ENCODE measurements at regions not wholly inside any gene's neighbourhood (a gene's known extent, or its start where the extent isn't known, plus 50 kb on each side); places are given as distances from the start of the nearest gene placed in this dataset.

DNA sequence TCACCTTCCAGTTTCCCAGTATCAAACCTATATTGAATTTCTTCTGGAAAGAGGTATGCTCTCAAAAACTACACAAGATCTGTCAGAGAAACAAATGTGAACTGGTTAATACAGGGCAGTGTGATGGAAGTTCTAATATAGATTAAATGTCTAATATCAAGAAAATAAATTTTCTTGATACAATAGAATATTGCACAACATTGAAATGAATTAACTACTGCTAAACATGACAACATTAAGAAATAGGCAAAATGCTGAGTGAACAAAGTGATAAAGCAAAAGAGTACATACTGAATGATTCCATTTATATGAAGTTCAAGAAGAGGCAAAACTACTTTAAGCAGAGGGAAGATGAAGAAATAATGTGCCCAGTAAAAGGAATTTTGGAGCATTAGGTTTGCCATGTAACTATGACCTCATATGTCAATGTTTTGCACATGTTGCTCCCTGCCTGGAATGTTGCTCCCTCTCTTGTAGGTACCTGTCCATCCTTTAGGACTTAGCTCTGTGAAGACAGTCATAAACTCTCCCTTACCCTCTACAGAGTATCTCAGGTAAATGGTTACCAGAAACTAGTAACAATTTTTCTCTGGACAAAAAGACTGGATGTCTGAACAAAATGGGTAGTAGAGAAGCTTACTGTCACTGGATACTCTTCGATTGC, 339.0 kb downstream of the RAD51AP2 start:
- no peak overlapping the region for H3K27ac ChIP-seq (ENCODE audit: low read length)
- H2AFZ ChIP-seq (ENCODE audit: low read length), result no peak overlapping the region
- DNase-seq, result no peak
- H3K4me3 ChIP-seq (ENCODE audit: low read length), result no peak overlapping the region
- H4K20me1 ChIP-seq (ENCODE audit: insufficient read depth, low read depth, low read length), result no peaks in the 10 kb centered on the region
- no peak overlapping the region for H3K4me2 ChIP-seq (ENCODE audit: low read depth, low read length, poor library complexity, severe bottlenecking)
- no peaks in the 10 kb centered on the region for H3K27me3 ChIP-seq (ENCODE audit: low read length)
- peaks cover 9% of the 10 kb centered on the region for H3K4me1 ChIP-seq (ENCODE audit: low read length)
- no peaks in the 10 kb centered on the region for H3K9me2 ChIP-seq (replicated peaks; ENCODE audit: insufficient read depth, low read length)
- H3K9me3 ChIP-seq (ENCODE audit: low read length), result no peaks in the 10 kb centered on the region
- no peaks in the 10 kb centered on the region for H3K36me3 ChIP-seq (ENCODE audit: insufficient read depth, low read length)
- no peaks in the 10 kb centered on the region for H3K79me2 ChIP-seq (ENCODE audit: low read length)
- H3K9ac ChIP-seq (ENCODE audit: low read length), result no peak overlapping the region

DNA sequence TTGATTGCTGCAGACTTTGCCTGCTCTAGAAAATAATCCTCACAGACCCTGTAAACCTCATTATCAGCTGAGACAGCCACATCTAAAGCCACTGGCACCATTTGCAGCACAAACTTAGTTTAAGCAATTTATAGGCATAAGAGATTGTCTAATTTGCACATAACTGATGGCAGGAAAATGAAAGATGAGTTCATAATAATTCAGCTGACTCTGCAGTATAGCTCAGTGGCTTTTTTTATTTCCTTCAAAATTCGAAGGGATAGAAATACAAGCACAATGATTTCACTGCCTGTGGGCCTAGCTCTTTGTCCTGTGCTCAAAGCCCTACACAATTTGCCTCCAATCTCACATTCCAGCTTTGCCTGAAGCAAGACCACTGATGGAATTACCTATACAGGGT, 341.2 kb downstream of the RAD51AP2 start:
- H3K79me2 ChIP-seq (ENCODE audit: low read length), result no peaks in the 10 kb centered on the region
- no peak overlapping the region for H3K4me2 ChIP-seq (ENCODE audit: low read depth, low read length, poor library complexity, severe bottlenecking)
- H3K9ac ChIP-seq (ENCODE audit: low read length), result no peak overlapping the region
- no peaks in the 10 kb centered on the region for H3K9me2 ChIP-seq (replicated peaks; ENCODE audit: insufficient read depth, low read length)
- no peaks in the 10 kb centered on the region for H3K9me3 ChIP-seq (ENCODE audit: low read length)
- H3K27ac ChIP-seq (ENCODE audit: low read length), result no peak overlapping the region
- no peak for DNase-seq
- H3K27me3 ChIP-seq (ENCODE audit: low read length), result no peaks in the 10 kb centered on the region
- H3K4me3 ChIP-seq (ENCODE audit: low read length), result no peak overlapping the region
- H3K36me3 ChIP-seq (ENCODE audit: insufficient read depth, low read length), result no peaks in the 10 kb centered on the region
- H3K4me1 ChIP-seq (ENCODE audit: low read length), result peaks cover 9% of the 10 kb centered on the region
- H2AFZ ChIP-seq (ENCODE audit: low read length), result no peak overlapping the region
- H4K20me1 ChIP-seq (ENCODE audit: insufficient read depth, low read depth, low read length), result no peaks in the 10 kb centered on the region

DNA sequence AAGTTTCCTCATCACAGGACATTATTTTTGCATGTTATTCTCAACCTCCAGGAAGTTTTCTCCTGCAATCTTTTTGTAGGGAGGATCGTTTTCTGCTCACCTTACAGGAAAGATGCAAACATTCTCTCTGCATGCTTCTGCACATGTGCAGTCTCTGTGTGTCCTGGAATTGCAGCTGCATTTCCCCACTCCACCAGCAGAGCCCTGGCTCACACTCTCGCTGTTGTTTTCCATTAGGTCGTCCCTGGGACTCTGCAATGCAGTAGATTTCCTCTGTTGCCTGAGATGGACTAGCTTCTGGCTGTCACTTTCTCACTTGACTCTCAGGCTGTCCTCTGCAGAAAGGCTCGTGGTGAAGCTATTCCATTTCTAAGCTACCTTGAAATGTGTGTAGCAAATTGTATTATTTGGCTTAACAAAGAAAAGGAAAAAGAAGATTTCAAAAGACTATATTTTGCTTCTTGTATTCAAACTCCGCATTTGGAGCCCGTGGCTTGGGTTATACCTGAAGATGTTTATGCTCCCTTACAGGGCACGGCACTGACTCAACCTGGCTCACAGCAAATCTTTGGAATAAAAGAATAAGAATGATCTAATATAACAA, 346.7 kb downstream of the RAD51AP2 start:
- no peak overlapping the region for H3K4me2 ChIP-seq (ENCODE audit: low read depth, low read length, poor library complexity, severe bottlenecking)
- H3K9me3 ChIP-seq (ENCODE audit: low read length), result no peaks in the 10 kb centered on the region
- no peak overlapping the region for H3K9ac ChIP-seq (ENCODE audit: low read length)
- H4K20me1 ChIP-seq (ENCODE audit: insufficient read depth, low read depth, low read length), result no peaks in the 10 kb centered on the region
- H3K4me1 ChIP-seq (ENCODE audit: low read length), result peaks cover 17% of the 10 kb centered on the region
- H2AFZ ChIP-seq (ENCODE audit: low read length), result no peak overlapping the region
- no peaks in the 10 kb centered on the region for H3K27me3 ChIP-seq (ENCODE audit: low read length)
- H3K79me2 ChIP-seq (ENCODE audit: low read length), result no peaks in the 10 kb centered on the region
- peak; percentile 73 for DNase-seq
- H3K4me3 ChIP-seq (ENCODE audit: low read length), result no peak overlapping the region
- no peak overlapping the region for H3K27ac ChIP-seq (ENCODE audit: low read length)
- H3K36me3 ChIP-seq (ENCODE audit: insufficient read depth, low read length), result no peaks in the 10 kb centered on the region
- H3K9me2 ChIP-seq (replicated peaks; ENCODE audit: insufficient read depth, low read length), result no peaks in the 10 kb centered on the region

DNA sequence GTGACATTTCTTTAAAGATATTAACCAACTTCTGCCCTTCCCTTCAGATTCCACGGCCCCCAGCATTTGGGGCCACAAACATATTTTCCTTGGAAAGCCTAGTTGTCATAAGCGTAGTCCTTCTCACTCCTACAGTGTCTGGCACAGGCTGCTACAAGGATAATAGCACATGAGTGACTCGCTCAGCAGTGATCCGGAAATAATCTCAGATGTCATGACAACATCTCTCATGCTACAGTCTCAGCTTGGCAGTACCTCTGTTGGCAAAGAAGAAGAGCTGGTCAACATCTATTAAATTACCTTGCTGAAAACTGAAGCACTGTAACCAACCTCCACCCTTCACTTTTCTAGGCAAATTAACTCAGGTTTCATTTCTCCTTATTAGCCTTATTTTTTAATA, 351.7 kb downstream of the RAD51AP2 start:
- 0 out of 2 replicates have a peak overlapping the region, but pooled peaks have one; percentile 1 for H3K9ac ChIP-seq (ENCODE audit: low read length)
- H3K9me2 ChIP-seq (replicated peaks; ENCODE audit: insufficient read depth, low read length), result no peaks in the 10 kb centered on the region
- H3K27me3 ChIP-seq (ENCODE audit: low read length), result no peaks in the 10 kb centered on the region
- H2AFZ ChIP-seq (ENCODE audit: low read length), result no peak overlapping the region
- peaks cover 24% of the 10 kb centered on the region for H3K4me1 ChIP-seq (ENCODE audit: low read length)
- no peaks in the 10 kb centered on the region for H4K20me1 ChIP-seq (ENCODE audit: insufficient read depth, low read depth, low read length)
- H3K4me3 ChIP-seq (ENCODE audit: low read length), result peak overlapping the region; percentile 30
- H3K36me3 ChIP-seq (ENCODE audit: insufficient read depth, low read length), result no peaks in the 10 kb centered on the region
- no peak overlapping the region for H3K27ac ChIP-seq (ENCODE audit: low read length)
- H3K9me3 ChIP-seq (ENCODE audit: low read length), result no peaks in the 10 kb centered on the region
- H3K79me2 ChIP-seq (ENCODE audit: low read length), result no peaks in the 10 kb centered on the region
- DNase-seq, result peak; percentile 74
- H3K4me2 ChIP-seq (ENCODE audit: low read depth, low read length, poor library complexity, severe bottlenecking), result peak overlapping the region; percentile 58

DNA sequence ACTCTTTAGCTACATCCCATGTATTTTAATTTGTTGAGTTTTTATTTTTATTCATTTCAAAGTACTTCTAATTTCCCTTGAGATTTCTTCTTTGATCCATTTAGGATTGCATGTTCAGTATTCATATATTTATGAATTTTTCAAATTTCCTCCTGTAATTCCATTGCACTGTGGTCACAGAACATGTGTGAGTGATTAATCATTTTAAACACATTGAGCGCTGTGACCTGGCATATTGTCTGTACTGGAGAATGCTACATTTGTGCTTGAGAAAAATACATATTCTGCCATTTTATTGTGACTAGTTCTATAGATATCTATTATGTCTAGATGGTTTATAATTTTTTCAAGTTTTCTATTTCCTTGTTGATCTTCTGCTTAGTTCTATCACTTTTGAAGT, 353.7 kb downstream of the RAD51AP2 start:
- Histone ChIP-seq H3K27me3 (ENCODE audit: low read length) (no peaks in the 10 kb centered on the region), H3K27ac (ENCODE audit: low read length) (no peak overlapping the region), H3K9me2 (replicated peaks; ENCODE audit: insufficient read depth, low read length) (no peaks in the 10 kb centered on the region), H3K9me3 (ENCODE audit: low read length) (no peaks in the 10 kb centered on the region), H3K79me2 (ENCODE audit: low read length) (no peaks in the 10 kb centered on the region), H3K4me1 (ENCODE audit: low read length) (peaks cover 24% of the 10 kb centered on the region), H3K9ac (ENCODE audit: low read length) (no peak overlapping the region), H3K36me3 (ENCODE audit: insufficient read depth, low read length) (no peaks in the 10 kb centered on the region), H3K4me3 (ENCODE audit: low read length) (no peak overlapping the region), H2AFZ (ENCODE audit: low read length) (no peak overlapping the region), H4K20me1 (ENCODE audit: insufficient read depth, low read depth, low read length) (no peaks in the 10 kb centered on the region), H3K4me2 (ENCODE audit: low read depth, low read length, poor library complexity, severe bottlenecking) (no peak overlapping the region)
- DNase-seq, result no peak

DNA sequence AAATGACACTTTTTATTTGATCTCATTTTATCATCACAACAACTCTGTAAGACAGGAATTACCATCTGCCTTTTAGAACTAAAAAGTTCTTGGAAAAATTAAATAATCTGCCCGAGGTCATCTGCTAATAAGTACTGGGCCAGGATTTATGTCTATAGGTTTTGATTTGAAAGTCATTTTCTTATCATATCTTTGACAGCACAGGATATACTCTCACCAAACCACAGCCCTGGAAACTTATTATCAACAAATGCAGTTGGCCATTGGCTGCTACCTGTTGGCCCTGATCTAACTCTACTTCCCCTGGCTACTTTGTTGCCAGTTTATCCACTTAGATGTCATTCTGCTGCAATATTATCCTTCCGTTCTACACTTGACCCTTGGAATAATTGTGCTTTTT, 354.6 kb downstream of the RAD51AP2 start:
- H3K9me2 ChIP-seq (replicated peaks; ENCODE audit: insufficient read depth, low read length), result no peaks in the 10 kb centered on the region
- H3K4me1 ChIP-seq (ENCODE audit: low read length), result peaks cover 24% of the 10 kb centered on the region
- H3K9ac ChIP-seq (ENCODE audit: low read length), result no peak overlapping the region
- H2AFZ ChIP-seq (ENCODE audit: low read length), result no peak overlapping the region
- DNase-seq, result no peak
- no peaks in the 10 kb centered on the region for H3K27me3 ChIP-seq (ENCODE audit: low read length)
- H3K9me3 ChIP-seq (ENCODE audit: low read length), result no peaks in the 10 kb centered on the region
- H3K4me3 ChIP-seq (ENCODE audit: low read length), result no peak overlapping the region
- no peaks in the 10 kb centered on the region for H4K20me1 ChIP-seq (ENCODE audit: insufficient read depth, low read depth, low read length)
- no peaks in the 10 kb centered on the region for H3K36me3 ChIP-seq (ENCODE audit: insufficient read depth, low read length)
- H3K27ac ChIP-seq (ENCODE audit: low read length), result no peak overlapping the region
- H3K79me2 ChIP-seq (ENCODE audit: low read length), result no peaks in the 10 kb centered on the region
- H3K4me2 ChIP-seq (ENCODE audit: low read depth, low read length, poor library complexity, severe bottlenecking), result no peak overlapping the region

DNA sequence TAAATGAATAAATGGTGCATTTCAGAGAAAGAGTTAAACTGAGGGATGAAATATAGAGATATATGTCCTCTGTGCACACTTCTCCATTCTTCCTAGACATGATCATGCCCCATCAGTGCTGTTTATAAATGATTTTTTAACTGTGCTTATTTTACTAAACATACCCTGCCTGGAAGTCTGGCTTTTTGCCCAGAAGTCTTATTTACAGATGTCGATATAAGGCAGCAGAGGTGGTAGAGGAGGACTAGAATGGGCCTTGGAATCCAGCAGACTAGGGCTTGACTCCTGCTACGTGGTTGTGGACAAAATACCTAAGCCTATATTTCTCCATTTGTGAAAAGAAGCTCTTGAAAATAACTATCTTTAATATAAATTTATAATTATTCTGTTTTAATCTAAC, 355.5 kb downstream of the RAD51AP2 start:
- peaks cover 19% of the 10 kb centered on the region for H3K4me1 ChIP-seq (ENCODE audit: low read length)
- no peak overlapping the region for H2AFZ ChIP-seq (ENCODE audit: low read length)
- H3K4me2 ChIP-seq (ENCODE audit: low read depth, low read length, poor library complexity, severe bottlenecking), result no peak overlapping the region
- no peak overlapping the region for H3K4me3 ChIP-seq (ENCODE audit: low read length)
- no peaks in the 10 kb centered on the region for H3K36me3 ChIP-seq (ENCODE audit: insufficient read depth, low read length)
- H3K27ac ChIP-seq (ENCODE audit: low read length), result no peak overlapping the region
- no peaks in the 10 kb centered on the region for H3K9me2 ChIP-seq (replicated peaks; ENCODE audit: insufficient read depth, low read length)
- no peaks in the 10 kb centered on the region for H4K20me1 ChIP-seq (ENCODE audit: insufficient read depth, low read depth, low read length)
- H3K27me3 ChIP-seq (ENCODE audit: low read length), result no peaks in the 10 kb centered on the region
- no peaks in the 10 kb centered on the region for H3K79me2 ChIP-seq (ENCODE audit: low read length)
- no peak for DNase-seq
- no peaks in the 10 kb centered on the region for H3K9me3 ChIP-seq (ENCODE audit: low read length)
- no peak overlapping the region for H3K9ac ChIP-seq (ENCODE audit: low read length)

DNA sequence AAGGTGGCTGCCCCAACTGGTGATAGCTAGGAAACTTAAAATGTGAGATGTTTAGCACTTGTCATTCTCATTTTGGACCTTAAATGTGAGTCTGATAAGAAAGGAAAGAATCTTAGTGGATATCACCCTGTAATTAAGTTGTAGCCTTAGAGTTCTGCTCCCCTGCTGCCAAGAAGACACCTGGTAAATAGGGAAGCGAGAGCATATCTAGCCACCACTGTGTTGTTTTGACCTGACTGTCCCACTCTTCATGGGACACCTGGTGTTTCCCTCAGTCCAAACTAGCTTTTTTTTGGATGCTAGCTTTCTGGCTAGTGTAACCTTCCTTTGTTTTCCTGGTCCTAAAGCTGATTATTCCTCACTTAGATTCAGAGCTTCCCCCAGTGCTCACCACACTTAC, 357.6 kb downstream of the RAD51AP2 start:
- Histone ChIP-seq H3K36me3 (ENCODE audit: insufficient read depth, low read length) (no peaks in the 10 kb centered on the region), H3K4me2 (ENCODE audit: low read depth, low read length, poor library complexity, severe bottlenecking) (no peak overlapping the region), H4K20me1 (ENCODE audit: insufficient read depth, low read depth, low read length) (no peaks in the 10 kb centered on the region), H3K9me3 (ENCODE audit: low read length) (no peaks in the 10 kb centered on the region), H3K4me3 (ENCODE audit: low read length) (no peak overlapping the region), H3K4me1 (ENCODE audit: low read length) (no peaks in the 10 kb centered on the region), H3K27me3 (ENCODE audit: low read length) (no peaks in the 10 kb centered on the region), H3K27ac (ENCODE audit: low read length) (no peak overlapping the region), H3K79me2 (ENCODE audit: low read length) (no peaks in the 10 kb centered on the region), H2AFZ (ENCODE audit: low read length) (no peak overlapping the region), H3K9me2 (replicated peaks; ENCODE audit: insufficient read depth, low read length) (no peaks in the 10 kb centered on the region), H3K9ac (ENCODE audit: low read length) (no peak overlapping the region)
- DNase-seq, result no peak
